ENCODE measurements at regions not wholly inside any gene's neighbourhood (a gene's known extent, or its start where the extent isn't known, plus 50 kb on each side); places are given as distances from the start of the nearest gene placed in this dataset.

GRCh38 chr5:173452119-173452905 lies 124.1 kb upstream of the STC2 start:
- TF ChIP-seq CTCF (IDR thresholded peaks at IDR 0.05): no peak
- TF ChIP-seq EP300 (IDR thresholded peaks at IDR 0.05): no peak
